Astrocyte (in vitro differentiated cells and primary cell): ENCODE measurements at regions not wholly inside any gene's neighbourhood (a gene's known extent, or its start where the extent isn't known, plus 50 kb on each side); places are given as distances from the start of the nearest gene placed in this dataset.

Experiments
- DNase-seq: peaks from one replicate; pipeline ENCODE4 v3.0.0-alpha.2; 2010; ENCODE audit warnings: low read depth
- FAIRE-seq: peaks from 2 replicates; lab custom pipeline; 2011; peaks lifted over from hg19 to GRCh38; lab: Jason Lieb, UNC
- H2AFZ ChIP-seq: 2 replicates; pipeline ENCODE4 v1.6.0; 2012; ENCODE audit warnings: low read depth, low read length, inconsistent platforms
- H3K27ac ChIP-seq: 2 replicates; pipeline ENCODE4 v1.5.1; 2011; ENCODE audit warnings: low read depth, low read length, inconsistent platforms
- H3K27me3 ChIP-seq: 2 replicates; pipeline ENCODE4 v1.6.0; 2011; ENCODE audit warnings: low read length, inconsistent platforms; ENCODE audit not compliant: insufficient read depth
- H3K36me3 ChIP-seq: 2 replicates; pipeline ENCODE4 v1.5.1; 2011; ENCODE audit warnings: low read length, inconsistent platforms; ENCODE audit not compliant: insufficient read depth
- H3K4me1 ChIP-seq: 2 replicates; pipeline ENCODE4 v1.5.1; 2011; ENCODE audit warnings: low read length, inconsistent platforms; ENCODE audit not compliant: insufficient read depth
- H3K4me2 ChIP-seq: 2 replicates; pipeline ENCODE4 v1.6.0; 2012; ENCODE audit warnings: low read length, inconsistent platforms
- H3K4me3 ChIP-seq: 2 replicates; pipeline ENCODE4 v1.5.1; 2011; ENCODE audit warnings: low read depth, mild to moderate bottlenecking, low read length, inconsistent platforms; ENCODE audit not compliant: insufficient read depth
- H3K79me2 ChIP-seq: 2 replicates; pipeline ENCODE4 v1.6.0; 2012; ENCODE audit warnings: mild to moderate bottlenecking, low read length, inconsistent platforms; ENCODE audit not compliant: insufficient read depth
- H3K9ac ChIP-seq: 2 replicates; pipeline ENCODE4 v1.6.0; 2012; ENCODE audit warnings: mild to moderate bottlenecking, low read length, inconsistent platforms
- H3K9me3 ChIP-seq: 2 replicates; pipeline ENCODE4 v1.5.1; 2012; ENCODE audit warnings: low read depth, mild to moderate bottlenecking, low read length, inconsistent platforms; ENCODE audit not compliant: insufficient read depth
- H4K20me1 ChIP-seq: 2 replicates; pipeline ENCODE4 v1.6.0; 2012; ENCODE audit warnings: low read length, inconsistent platforms; ENCODE audit not compliant: insufficient read depth
- H3K27ac Mint-ChIP-seq: one replicate; pipeline ENCODE4 v1.8.0; 2021; ENCODE audit warnings: mild to moderate bottlenecking, mixed read lengths; ENCODE audit not compliant: unreplicated experiment
- H3K27me3 Mint-ChIP-seq: one replicate; pipeline ENCODE4 v1.8.0; 2021; ENCODE audit warnings: low read depth, mixed read lengths; ENCODE audit not compliant: unreplicated experiment
- H3K36me3 Mint-ChIP-seq: one replicate; pipeline ENCODE4 v1.8.0; 2021; ENCODE audit warnings: low read depth, mixed read lengths; ENCODE audit not compliant: unreplicated experiment
- H3K4me1 Mint-ChIP-seq: one replicate; pipeline ENCODE4 v1.8.0; 2021; ENCODE audit warnings: low read depth, mixed read lengths; ENCODE audit not compliant: unreplicated experiment
- H3K4me3 Mint-ChIP-seq: one replicate; pipeline ENCODE4 v1.8.0; 2021; ENCODE audit warnings: mild to moderate bottlenecking, moderate library complexity, mixed read lengths; ENCODE audit not compliant: unreplicated experiment
- H3K9me3 Mint-ChIP-seq: one replicate; pipeline ENCODE4 v1.8.0; 2021; ENCODE audit warnings: mild to moderate bottlenecking, mixed read lengths; ENCODE audit not compliant: unreplicated experiment
- CTCF ChIP-seq: IDR thresholded peaks from 2 replicates; pipeline ENCODE4 v1.5.1; 2011; ENCODE audit warnings: low read depth, mild to moderate bottlenecking, inconsistent platforms, low read length, moderate library complexity; ENCODE audit not compliant: insufficient read depth
- EZH2 ChIP-seq: IDR thresholded peaks from 2 replicates; pipeline ENCODE4 v1.6.1; 2012; ENCODE audit warnings: mild to moderate bottlenecking, low read length, inconsistent platforms; ENCODE audit not compliant: insufficient read depth

- no peaks in the 10 kb centered on the region for H3K27me3 Mint-ChIP-seq
- Histone ChIP-seq H2AFZ (no peak overlapping the region), H3K9me3 (no peaks in the 10 kb centered on the region), H3K4me2 (no peak overlapping the region), H3K4me1 (no peaks in the 10 kb centered on the region), H3K9ac (no peak overlapping the region), H3K27ac (no peak overlapping the region), H3K79me2 (no peaks in the 10 kb centered on the region), H4K20me1 (no peaks in the 10 kb centered on the region), H3K27me3 (no peaks in the 10 kb centered on the region), H3K4me3 (no peak overlapping the region), H3K36me3 (no peaks in the 10 kb centered on the region)
- H3K4me1 Mint-ChIP-seq, result peaks cover 6% of the 10 kb centered on the region
- no peak for FAIRE-seq
- H3K9me3 Mint-ChIP-seq, result no peaks in the 10 kb centered on the region
- no peak overlapping the region for H3K27ac Mint-ChIP-seq
- TF ChIP-seq CTCF (no peak), EZH2 (no peak)
- DNase-seq, result no peak
- no peak overlapping the region for H3K4me3 Mint-ChIP-seq
- no peaks in the 10 kb centered on the region for H3K36me3 Mint-ChIP-seq
Observed at GRCh38 chr1:81327103-81327710, 473.5 kb upstream of the ADGRL2 start.

GRCh38 chr1:81326212-81326611 is 474.5 kb upstream of the ADGRL2 start:
- no peak overlapping the region for H3K27ac Mint-ChIP-seq
- H3K36me3 Mint-ChIP-seq, result no peaks in the 10 kb centered on the region
- H3K27me3 Mint-ChIP-seq, result no peaks in the 10 kb centered on the region
- Histone ChIP-seq H3K9me3 (no peaks in the 10 kb centered on the region), H3K79me2 (no peaks in the 10 kb centered on the region), H4K20me1 (no peaks in the 10 kb centered on the region), H3K4me3 (no peak overlapping the region), H3K27me3 (no peaks in the 10 kb centered on the region), H3K27ac (no peak overlapping the region), H3K9ac (no peak overlapping the region), H3K4me1 (no peaks in the 10 kb centered on the region), H2AFZ (no peak overlapping the region), H3K4me2 (no peak overlapping the region), H3K36me3 (no peaks in the 10 kb centered on the region)
- DNase-seq (no peak), FAIRE-seq (no peak)
- peaks cover 6% of the 10 kb centered on the region for H3K4me1 Mint-ChIP-seq
- TF ChIP-seq CTCF, result no peak
- TF ChIP-seq EZH2, result no peak
- no peak overlapping the region for H3K4me3 Mint-ChIP-seq
- H3K9me3 Mint-ChIP-seq, result no peaks in the 10 kb centered on the region

- H3K27me3 Mint-ChIP-seq, result no peaks in the 10 kb centered on the region
- no peaks in the 10 kb centered on the region for H3K9me3 ChIP-seq
Observed at GRCh38 chr1:81325397-81325796, 475.3 kb upstream of the ADGRL2 start.

More at GRCh38 chr1:81325397-81325796, 475.3 kb upstream of the ADGRL2 start:
- Histone ChIP-seq H3K4me2 (no peak overlapping the region), H3K4me3 (no peak overlapping the region), H3K27me3 (no peaks in the 10 kb centered on the region), H3K27ac (no peak overlapping the region), H2AFZ (no peak overlapping the region), H3K79me2 (no peaks in the 10 kb centered on the region), H3K4me1 (no peaks in the 10 kb centered on the region), H4K20me1 (no peaks in the 10 kb centered on the region), H3K36me3 (no peaks in the 10 kb centered on the region), H3K9ac (no peak overlapping the region)
- H3K9me3 Mint-ChIP-seq, result no peaks in the 10 kb centered on the region
- FAIRE-seq (no peak), DNase-seq (no peak)
- no peak for TF ChIP-seq CTCF
- TF ChIP-seq EZH2, result no peak
- no peaks in the 10 kb centered on the region for H3K36me3 Mint-ChIP-seq
- H3K4me3 Mint-ChIP-seq, result no peak overlapping the region
- peaks cover 6% of the 10 kb centered on the region for H3K4me1 Mint-ChIP-seq
- H3K27ac Mint-ChIP-seq, result no peak overlapping the region
